Spleen (tissue), 8 donors: ENCODE measurements at regions not wholly inside any gene's neighbourhood (a gene's known extent, or its start where the extent isn't known, plus 50 kb on each side); places are given as distances from the start of the nearest gene placed in this dataset.

Experiments
- DNase-seq: peaks from one replicate; pipeline ENCODE4 v3.0.0-alpha.2; 2020
- H3K27ac ChIP-seq, 8 donors: fragments of 200-600 bp; sonication (generic) in 7 of 8; 1 replicate in 4 of 8; 2 replicates in 4 of 8; pipeline versions ENCODE4 v1.5.0 to v1.8.0; 2016 to 2021; ENCODE audit warnings: inconsistent platforms in 4 of 8, mild to moderate bottlenecking in 4 of 8, moderate library complexity in 1 of 8
- H3K27me3 ChIP-seq, 7 donors: fragments of 200-600 bp; sonication (generic) in 6 of 7; replicated peaks in 1 of 7; 1 replicate in 4 of 7; 2 replicates in 3 of 7; pipeline versions ENCODE4 v1.5.0 to v1.8.0; 2016 to 2021; ENCODE audit warnings: inconsistent platforms in 3 of 7, mild to moderate bottlenecking in 1 of 7
- H3K36me3 ChIP-seq, 6 donors: fragments of 200-600 bp; sonication (generic) in 5 of 6; 1 replicate in 4 of 6; 2 replicates in 2 of 6; pipeline versions ENCODE4 v1.5.0 to v1.8.0; 2016 to 2021; ENCODE audit warnings: inconsistent platforms in 2 of 6
- H3K4me1 ChIP-seq, 6 donors: fragments of 200-600 bp; sonication (generic) in 5 of 6; 1 replicate in 3 of 6; 2 replicates in 3 of 6; pipeline versions ENCODE4 v1.5.0 to v1.8.0; 2016 to 2021; ENCODE audit warnings: inconsistent platforms in 3 of 6
- H3K4me3 ChIP-seq, 8 donors: fragments of 200-600 bp; sonication (generic) in 7 of 8; 1 replicate in 4 of 8; 2 replicates in 4 of 8; pipeline versions ENCODE4 v1.5.0 to v1.8.0; 2016 to 2021; ENCODE audit warnings: inconsistent platforms in 4 of 8, mild to moderate bottlenecking in 4 of 8, moderate library complexity in 2 of 8
- H3K9me3 ChIP-seq, 8 donors: fragments of 200-600 bp; sonication (generic) in 7 of 8; 1 replicate in 4 of 8; 2 replicates in 4 of 8; pipeline versions ENCODE4 v1.5.0 to v1.8.0; 2016 to 2021; ENCODE audit warnings: inconsistent platforms in 4 of 8
- POLR2A ChIP-seq, 3 donors: fragments of 450-650 bp; IDR thresholded peaks; one replicate each; pipeline ENCODE4 v1.5.1; 2017; ENCODE audit warnings: antibody characterized with exemption in 3 of 3, mild to moderate bottlenecking in 1 of 3
- POLR2AphosphoS5 ChIP-seq, 3 donors: sonication (generic); formaldehyde crosslinking; IDR thresholded peaks; one replicate each; pipeline ENCODE4 v1.5.1; 2017; ENCODE audit warnings: antibody characterized with exemption in 3 of 3
- intact Hi-C: fragments of 100-400 bp; cut with DNase I; formaldehyde crosslinking; loops from one replicate; pipeline ENCODE4 v1.15.0; 2023; ENCODE audit warnings: low total_unique reads
- TF ChIP-seq, protein P1 (sequence below), 11 experiments: fragments of 200-600 bp in 7 of 11; fragments of 450-650 bp in 4 of 11; sonication (generic) in 4 of 11; IDR thresholded peaks in 8 of 11; conservative IDR thresholded peaks in 3 of 11; 1 replicate in 7 of 11; 2 replicates in 4 of 11; pipeline versions ENCODE4 v1.4.0 to v1.8.0; 2016 to 2021; ENCODE audit warnings: antibody characterized with exemption in 11 of 11, inconsistent platforms in 4 of 11, mild to moderate bottlenecking in 1 of 11
- donor health status: DM: no; HTN: no; CAD: no; lungs with moderate emphysema.
- donor health status: DM: no; HTN: no; CAD: no.
- donor health status: DM: no; HTN: no; CAD: no.
- donor health status: DM: yes; HTN: yes; CAD: no.

GRCh38 chr2:204495381-204495780 is 49.9 kb upstream of the PARD3B start:
- no peak for DNase-seq
- H3K9me3 ChIP-seq = no peaks in the 10 kb centered on the region
- H3K27ac ChIP-seq = no peak overlapping the region
- intact Hi-C loops = no loop called here
- no peaks in the 10 kb centered on the region for H3K27me3 ChIP-seq
- no peak overlapping the region for H3K4me3 ChIP-seq
- H3K36me3 ChIP-seq = no peaks in the 10 kb centered on the region
- H3K4me1 ChIP-seq = no peaks in the 10 kb centered on the region
- TF ChIP-seq POLR2A (IDR thresholded peaks at IDR 0.05) (no peak), POLR2AphosphoS5 (IDR thresholded peaks at IDR 0.05) (no peak)
- TF ChIP-seq, protein P1, sequence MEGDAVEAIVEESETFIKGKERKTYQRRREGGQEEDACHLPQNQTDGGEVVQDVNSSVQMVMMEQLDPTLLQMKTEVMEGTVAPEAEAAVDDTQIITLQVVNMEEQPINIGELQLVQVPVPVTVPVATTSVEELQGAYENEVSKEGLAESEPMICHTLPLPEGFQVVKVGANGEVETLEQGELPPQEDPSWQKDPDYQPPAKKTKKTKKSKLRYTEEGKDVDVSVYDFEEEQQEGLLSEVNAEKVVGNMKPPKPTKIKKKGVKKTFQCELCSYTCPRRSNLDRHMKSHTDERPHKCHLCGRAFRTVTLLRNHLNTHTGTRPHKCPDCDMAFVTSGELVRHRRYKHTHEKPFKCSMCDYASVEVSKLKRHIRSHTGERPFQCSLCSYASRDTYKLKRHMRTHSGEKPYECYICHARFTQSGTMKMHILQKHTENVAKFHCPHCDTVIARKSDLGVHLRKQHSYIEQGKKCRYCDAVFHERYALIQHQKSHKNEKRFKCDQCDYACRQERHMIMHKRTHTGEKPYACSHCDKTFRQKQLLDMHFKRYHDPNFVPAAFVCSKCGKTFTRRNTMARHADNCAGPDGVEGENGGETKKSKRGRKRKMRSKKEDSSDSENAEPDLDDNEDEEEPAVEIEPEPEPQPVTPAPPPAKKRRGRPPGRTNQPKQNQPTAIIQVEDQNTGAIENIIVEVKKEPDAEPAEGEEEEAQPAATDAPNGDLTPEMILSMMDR (IDR thresholded peaks at IDR 0.05 in 8 of 11, conservative IDR thresholded peaks at IDR 0.05 in 3 of 11) = no peak
